ENCODE measurements at regions not wholly inside any gene's neighbourhood (a gene's known extent, or its start where the extent isn't known, plus 50 kb on each side); places are given as distances from the start of the nearest gene placed in this dataset.
"Not testable (repeated sequence)": the region's sequence is repeated elsewhere in the genome, so short reads cannot be mapped to it uniquely, and the experiment has no call there.

DNA sequence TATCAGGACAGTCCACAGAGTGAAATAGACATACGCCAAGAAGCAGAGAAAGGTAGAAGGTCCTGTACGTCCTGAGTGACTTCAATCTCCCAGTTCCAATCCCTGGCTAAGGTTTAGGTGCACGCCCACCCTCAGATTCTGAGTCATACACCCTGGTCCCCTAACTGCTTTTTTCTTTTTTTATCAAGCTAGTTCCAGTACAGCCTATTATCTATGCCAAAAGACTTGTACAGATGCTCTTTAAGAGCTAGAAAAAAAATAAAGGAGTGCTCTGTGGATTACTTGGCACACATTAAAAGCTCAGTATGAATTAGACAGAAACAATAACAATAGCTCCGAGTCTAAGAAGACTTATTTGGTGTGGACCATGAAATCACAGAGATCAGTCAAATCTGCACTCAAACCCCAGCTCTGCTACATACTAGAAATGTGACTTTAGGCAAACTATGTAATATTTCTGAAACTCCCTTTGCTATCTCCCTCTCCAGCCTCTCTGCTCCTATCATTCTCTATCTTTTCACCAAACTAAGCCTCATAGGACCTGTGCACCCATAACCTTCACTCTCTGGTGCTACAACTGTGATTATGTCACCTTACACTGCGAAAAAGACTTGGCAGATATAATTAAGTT, 168.8 kb upstream of the KCTD7 start:
- not testable (repeated sequence) for DNase-seq

DNA sequence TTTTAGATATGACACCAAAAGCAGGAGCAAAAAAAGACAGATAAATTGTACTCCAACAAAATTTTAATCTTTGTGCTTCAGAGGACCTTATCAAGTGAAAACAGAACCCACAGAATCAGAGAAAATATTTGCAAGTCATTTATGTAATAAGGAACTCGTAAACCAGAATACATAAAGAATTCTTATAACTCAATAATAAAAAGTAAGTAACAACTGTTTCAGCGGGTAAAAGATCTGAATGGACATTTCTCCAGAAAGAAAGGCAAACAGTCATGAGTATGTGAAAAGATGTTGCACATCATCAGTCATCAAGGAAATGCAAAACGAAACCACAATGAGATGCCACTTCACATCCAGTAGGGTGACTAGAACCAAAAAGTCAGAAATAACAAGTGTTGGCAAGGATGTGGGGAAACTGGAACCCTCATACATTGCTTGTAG, 167.7 kb upstream of the KCTD7 start:
- no peak for DNase-seq

DNA sequence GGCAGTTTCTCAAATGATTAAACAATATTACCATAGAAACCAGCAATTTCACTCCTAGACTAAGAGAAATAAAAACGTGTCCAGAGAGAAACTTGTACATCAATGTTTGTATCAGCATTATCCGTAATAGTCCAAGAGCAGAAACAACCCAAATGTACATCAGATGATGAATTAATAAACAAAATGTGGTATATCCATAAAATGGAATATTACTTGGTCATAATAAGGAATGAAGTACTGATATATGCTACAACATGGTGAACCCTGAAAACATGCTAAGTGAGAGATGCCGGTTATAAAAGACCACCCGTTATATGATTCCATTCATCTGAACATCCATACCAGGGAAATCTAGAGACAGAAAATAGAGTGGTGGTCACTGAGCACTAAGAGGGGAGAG, 167.3 kb upstream of the KCTD7 start:
- DNase-seq: not testable (repeated sequence)

DNA sequence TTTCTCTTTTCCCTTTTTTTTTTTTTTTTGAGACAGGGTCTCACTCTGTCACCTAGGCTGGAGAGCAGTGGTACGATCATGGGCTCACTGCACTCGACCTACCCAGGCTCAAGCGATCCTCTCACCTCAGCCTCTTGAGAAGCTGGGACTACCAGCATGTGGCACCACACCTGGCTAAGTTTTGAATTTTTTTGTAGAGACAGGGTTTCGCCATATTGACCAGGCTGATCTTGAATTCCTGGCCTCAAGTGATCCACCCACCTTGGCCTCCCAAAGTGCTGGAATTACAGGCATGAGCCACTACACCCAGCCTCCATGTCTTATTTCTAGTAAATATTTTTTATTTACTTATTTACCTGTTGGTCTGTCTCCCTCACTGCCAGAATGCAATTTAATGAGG, 165.8 kb upstream of the KCTD7 start:
- DNase-seq: not testable (repeated sequence)

DNA sequence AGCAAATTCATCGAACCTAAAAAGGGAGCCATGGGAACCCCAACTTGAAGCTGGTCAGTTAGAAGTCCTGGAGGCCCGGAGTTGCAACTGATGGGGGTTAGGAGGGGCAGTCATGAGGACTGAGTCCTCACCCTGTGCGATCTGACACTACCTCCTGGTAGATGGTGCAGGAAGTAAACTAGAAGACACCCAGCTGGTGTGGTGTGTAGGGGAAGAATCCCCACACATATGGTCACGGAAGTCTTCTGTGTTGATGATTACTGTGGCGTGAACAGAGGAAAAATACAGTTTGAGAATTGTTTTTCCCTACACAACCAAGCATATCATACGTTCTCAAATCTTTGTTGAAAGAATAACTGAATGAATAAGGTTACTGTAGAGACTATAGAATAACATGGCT, 164.6 kb upstream of the KCTD7 start:
- no peak for DNase-seq

DNA sequence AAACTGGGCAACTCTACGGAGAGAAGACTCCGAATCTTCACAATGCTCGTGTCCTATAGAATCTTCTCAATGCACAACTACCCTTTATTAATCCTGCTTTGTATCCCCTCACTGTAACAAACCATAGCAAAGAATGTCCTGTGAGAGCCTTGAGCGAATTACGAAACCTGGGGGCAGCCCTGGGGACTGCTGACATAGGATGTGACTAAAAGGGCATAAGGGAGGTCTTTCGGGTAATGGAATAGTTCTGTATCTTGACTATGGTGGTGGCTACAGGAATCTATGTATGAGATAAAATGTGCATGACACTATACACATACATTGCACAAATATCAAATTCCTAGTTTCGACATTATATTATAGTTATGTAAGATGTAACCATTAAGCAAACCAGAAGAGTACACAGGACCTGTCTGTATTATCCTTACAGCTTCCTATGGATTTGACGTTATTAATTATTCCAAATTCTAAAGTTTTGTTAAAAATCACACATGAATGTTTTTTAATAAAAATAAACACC, 162.5 kb upstream of the KCTD7 start:
- no peak for DNase-seq

DNA sequence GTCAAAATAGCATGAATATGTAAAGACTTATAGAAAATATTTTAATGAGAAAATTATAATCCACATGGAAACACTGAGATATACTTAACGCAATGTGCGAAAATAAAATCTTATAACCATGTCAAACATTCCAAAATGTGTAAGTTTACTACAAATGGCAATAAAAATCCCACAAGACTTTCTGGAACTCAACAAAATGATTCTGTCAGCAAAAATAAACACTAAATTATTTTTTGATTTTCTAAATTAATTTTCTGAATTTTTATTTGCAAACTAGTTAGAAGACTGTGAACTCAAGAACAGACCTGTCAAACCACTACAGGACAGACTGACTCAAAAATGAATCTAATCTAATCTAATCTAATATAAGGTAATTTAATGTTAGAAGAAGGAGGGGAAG, 160.8 kb upstream of the KCTD7 start:
- no peak for DNase-seq

DNA sequence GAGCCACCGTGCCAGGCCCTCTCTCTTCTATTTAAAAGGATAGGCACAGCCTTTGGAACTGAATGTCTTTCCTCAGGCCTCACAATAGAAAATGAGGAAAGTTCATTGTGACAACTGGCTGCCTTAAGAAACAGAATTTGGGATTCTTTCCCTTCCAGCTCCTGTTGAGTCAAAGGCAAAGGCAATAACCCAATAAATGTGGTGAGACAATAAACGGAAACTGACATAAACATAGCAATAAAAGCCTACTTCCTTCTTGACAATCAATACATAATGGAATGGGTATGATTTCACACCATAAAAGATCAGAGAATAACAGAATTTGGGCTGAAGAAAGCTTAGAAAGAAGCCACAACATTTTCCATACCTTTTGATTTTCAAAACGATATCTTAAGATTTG, 155.6 kb upstream of the KCTD7 start:
- DNase-seq: not testable (repeated sequence)

DNA sequence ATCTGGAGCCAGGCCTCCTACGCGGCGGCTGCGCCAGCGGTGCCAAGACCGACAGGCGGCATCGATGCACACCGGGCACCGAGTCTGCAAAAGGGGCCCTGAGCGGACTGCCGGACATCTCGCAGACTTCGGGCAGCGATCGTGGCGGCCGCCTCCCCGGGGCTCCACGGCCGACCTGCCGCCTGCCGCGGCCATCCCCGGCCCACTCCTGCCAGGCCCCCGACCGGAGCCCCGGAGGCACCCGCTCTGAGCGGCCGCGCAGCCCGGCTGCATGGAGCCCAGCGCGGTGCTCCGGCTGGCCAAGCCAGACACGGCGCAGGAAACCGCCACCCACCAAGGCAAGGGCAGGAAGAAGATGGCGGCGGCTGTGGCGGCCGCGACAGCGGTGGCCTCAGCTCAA, 154.2 kb upstream of the KCTD7 start:
- DNase-seq: no peak

DNA sequence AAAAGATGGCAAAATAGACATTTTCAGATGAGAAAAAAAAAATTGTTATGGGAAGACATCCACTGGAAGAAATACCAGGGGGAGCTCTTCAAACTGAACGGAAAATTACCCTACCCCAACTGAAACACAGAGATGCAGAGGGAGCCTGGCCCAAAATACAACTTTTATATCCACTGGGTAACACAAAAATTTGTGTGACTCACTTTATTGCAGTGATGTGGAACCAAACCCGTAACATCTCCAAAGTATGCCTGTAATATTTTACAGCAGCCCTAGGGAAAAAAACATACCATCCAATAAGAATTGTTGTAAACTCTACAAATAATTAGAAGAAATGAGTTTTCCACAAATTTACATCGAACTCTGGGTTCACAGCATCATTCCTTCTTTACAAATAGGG, 152.6 kb upstream of the KCTD7 start:
- not testable (repeated sequence) for DNase-seq

DNA sequence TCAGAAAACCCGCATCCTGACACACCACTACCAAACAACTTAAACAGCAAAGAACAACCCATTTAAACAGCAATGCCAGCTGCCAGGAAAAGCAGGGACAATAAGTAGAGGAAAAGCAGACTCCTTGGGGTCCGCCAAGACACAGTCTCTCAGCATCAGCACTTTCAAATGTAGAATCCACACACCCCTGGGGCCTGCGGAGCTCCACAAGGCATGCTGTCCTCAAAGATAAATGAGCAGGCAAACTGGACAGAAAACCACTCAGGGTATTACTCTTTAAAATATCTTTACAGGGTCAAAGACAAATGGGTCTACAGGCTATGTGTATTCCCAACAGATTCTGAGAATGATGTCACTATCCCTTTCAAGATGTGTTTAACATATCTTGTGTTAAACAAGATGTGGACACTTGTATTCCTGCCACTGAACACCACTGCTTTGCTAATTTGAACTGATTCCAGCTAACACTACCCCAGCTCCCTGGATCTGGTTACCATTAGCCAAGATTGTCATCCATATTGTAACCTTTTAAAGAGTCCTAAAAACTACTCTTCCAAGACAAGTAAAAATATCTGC, 150.8 kb upstream of the KCTD7 start:
- not testable (repeated sequence) for DNase-seq

DNA sequence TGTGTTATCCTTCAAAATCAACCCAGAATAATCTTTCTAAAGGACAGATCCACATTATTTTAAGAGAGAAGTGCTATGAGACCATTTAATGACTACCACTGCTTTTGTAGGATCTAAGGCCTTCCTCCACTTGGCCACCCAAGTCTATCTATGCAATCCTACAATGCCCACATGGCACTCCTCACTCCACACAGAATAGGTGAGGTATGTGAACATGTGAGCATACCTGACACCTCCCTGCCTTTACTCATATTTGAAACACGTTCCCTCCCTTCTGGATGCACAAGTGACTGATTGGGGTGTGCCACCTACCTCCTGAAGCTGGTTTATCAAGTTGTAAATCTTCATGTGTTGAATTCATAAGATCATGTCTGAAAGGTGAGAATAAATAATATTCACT, 147.5 kb upstream of the KCTD7 start:
- DNase-seq: not testable (repeated sequence)

DNA sequence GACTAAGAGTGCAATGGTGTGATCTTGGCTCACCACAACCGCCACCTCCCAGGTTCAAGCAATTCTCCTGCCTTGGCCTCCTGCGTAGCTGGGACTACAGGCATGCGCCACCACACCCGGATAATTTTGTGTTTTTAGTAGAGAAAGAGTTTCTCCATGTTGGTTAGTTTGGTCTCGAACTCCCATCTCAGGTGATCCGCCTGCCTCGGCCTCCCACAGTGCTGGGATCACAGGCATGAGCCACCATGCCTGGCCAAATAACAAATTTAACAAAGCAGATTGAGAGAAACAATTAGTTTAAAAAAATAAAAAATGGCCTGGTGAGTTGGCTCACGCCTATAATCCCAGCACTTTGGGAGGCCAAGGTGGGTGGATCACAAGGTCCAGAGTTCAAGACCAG, 139.6 kb upstream of the KCTD7 start:
- DNase-seq: not testable (repeated sequence)

DNA sequence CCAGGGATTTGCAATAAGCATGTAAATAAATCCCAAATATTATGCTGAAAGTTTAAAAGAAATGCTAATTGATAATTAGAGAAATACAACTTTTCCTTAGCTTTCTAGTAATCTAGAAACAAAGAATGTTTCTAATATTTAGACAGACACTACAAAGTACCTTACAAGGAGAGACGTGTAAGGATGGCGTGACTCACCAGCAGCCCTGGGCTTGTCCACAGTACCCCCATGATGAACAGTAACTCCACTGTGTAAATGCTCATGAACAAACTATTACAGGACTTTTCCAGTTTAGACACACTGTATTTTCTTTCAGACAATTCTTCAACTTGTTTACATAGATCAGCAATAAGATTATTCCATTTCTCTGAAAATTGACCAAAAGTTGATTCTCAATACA, 138.9 kb upstream of the KCTD7 start:
- DNase-seq: not testable (repeated sequence)

DNA sequence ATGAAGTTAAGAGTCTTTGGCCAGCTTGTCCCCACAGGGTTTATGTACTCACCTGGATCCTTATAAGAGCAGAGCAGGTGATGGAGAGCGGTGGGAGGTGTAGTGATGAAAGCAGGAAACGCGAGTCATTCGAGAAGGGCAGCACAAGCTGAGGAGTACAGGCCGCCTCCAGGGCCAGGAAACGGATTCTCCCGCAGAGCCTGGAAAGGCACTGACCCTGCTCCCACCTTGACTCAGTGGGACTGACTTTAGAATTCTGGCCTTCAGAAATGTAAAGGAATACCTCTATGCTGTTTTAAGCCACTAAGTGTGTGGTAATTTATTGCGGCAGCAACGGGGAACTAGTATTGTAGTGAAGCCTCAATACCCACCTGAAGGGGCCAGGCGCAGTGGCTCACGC, 137.7 kb upstream of the KCTD7 start:
- DNase-seq: not testable (repeated sequence)

DNA sequence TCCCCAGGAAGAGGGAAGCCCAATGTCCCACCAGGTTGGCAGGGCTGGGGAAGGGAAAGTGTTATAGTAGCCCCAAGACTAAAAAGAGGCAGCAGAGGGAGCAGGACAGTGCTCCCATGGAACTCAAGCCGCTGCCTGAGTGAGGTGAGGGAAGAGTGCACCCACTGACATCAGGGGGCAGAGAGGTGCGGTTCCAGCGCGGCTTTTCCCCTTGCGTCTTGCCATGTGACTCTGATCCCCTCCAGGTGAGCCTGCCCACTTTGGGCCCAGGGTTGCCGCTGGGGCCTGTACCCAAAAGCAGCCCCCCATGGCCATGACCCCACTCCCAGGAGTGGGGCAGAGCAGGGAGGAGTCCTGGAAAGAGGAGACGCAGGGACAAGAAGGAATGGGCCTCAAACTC, 136.3 kb upstream of the KCTD7 start:
- not testable (repeated sequence) for DNase-seq

DNA sequence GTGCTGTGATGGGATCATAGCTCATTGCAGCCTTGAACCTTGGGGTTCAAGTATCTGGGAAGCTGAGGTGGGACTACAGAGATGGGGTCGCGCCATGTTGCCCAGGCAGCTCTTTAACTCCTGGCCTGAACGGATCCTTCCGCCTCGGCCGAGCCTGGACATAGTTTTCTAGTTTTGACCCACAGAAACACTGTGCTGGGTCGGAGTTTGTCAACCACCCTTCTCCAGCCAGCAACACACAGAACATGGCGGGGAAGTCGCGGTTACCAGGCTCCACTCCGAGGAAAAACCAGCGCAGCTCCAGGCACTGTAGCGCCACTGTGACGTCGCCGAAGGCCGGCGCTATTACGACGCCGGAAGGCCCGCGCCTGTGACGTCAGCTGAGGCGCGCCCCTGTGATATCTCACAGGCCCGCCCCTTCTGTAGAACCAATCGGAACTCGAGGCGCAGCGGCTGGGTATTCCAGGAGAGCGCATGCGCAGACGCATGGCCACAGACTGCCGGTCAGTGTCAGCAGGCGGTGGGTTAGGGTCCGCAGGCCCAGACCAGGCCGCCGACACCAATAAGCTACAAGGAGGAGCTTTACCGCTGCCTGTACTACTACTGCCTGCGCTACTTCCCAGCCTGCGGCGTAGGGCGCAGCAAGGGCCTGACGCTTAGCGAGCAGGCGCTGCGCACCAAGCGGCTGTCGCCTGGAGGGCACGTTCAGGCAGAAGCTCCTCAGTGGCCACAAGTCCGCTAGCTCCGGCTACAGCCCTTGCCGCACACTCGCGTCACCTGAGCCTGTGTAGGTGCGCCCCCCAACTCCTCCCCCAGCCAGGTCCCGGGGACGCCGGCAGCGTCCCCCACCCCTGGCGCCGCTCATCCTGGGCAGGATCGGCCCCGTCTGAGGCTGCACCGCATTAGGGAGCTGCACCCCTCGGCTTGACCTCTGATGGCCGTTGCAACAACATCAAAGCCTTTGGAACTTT, 135.2 kb upstream of the KCTD7 start:
- peak; percentile 97 for DNase-seq

DNA sequence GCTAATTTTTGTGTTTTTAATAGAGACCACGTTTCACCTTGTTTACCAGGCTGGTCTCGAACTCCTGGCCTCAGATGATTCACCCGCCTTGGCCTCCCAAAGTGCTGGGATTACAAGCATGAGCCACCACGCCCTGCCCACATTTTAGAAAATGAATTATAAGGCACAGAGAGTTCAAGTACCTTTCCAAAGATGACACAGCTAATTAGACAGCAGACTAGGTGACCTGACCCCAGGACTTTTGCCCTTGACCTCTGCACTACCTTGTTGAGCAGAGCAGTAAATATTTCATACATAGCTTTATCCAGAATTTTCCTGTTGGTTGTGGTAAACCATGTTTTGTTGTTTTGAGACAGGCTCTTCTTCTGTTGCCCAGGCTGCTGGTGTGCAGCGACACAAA, 131.3 kb upstream of the KCTD7 start:
- DNase-seq: no peak

DNA sequence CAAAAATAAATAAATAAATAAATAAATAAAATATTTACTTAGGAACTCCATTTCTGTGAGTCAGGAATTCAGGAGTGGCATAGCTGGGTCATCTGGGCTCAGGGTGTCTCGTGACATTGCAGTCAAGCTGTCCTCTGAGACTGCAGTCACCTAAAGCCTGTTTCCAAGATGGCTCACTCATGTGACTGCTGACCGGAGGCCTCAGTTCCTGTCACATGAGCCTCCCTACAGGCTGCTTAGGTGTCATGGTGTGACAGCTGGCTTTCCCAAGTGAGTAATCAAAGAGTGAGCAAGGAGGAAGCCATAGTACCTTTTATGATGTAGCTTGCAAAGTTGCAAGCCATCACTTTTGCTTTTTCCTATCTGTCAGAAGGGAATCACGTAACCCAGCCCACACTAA, 128.6 kb upstream of the KCTD7 start:
- DNase-seq: no peak

DNA sequence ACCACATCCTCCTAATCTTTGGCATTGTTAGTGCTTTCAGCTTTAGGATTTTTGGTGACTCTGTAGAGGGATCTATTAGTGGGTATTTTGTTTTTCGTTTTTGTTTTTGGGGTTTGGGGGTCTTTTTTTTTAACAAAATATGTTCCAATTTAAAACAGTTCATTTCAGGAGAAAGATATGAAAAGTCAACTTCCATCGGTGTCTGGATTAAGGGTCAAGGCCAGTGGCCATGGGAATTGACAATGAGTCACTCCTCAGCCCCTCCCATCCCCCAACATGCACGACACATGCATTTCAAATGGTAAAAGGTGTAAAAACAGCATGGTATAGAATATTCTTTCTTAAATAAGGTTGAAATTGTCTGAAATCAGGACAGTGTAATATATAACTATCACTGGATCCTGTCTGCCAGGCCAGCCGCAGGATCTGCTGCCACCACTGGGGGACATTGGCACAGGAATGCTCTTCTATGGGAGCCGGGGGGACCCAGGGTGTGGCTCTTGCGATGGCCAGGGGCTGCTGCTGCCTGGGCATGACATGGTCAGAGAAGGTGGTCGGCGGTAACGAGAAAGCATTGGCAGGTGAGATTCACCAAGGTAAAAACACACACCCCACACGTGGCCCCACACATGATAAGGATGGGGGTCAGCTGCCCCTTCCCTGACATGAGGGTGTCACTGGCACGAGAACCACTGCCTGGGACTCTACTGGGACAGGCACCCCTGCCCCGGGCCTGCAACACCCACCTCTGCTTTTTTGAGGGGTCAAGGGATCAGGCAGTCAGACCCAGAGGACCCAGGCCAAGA, 126.2 kb upstream of the KCTD7 start:
- DNase-seq: no peak

DNA sequence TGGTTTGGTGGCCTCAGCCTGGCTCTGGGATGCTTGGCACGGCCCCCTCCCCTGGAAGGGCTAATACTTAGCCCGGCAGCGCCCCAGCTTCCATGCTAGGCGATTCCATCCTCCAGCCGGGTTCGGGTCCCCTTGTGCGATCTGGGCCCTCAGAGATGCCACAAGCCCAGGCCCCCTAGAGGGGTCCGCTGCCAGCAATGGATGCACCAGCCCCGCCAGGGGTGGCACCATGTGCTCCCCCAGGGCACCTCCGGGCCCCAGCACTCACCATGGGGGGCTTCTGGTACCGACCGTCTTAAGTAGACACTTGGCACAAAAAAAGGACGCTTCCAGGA, 125.7 kb upstream of the KCTD7 start:
- no peak for DNase-seq

DNA sequence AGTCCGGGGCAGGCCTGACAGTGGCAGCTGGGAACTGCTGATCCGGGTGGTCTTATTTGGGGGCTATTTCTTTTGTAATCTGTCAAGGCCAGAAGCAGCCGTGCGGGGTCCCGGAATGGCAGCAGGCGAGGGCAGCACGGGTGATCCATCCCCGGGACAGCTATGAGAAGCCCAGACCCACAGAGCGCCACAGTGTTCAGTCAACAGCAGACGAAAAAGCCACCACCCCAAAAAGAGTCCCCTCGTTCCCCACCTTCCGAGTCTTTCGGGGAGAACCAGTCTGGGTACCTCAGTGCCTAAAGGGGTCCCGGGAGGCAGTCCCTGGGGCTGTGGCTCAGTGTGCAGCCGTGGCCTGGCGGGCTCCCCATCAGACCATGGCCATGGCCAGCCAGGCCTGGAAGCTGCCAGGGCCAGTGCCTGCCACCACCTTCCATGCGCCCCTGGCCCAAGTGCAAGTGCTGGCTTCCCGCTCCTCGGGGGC, 125.1 kb upstream of the KCTD7 start:
- DNase-seq: no peak

DNA sequence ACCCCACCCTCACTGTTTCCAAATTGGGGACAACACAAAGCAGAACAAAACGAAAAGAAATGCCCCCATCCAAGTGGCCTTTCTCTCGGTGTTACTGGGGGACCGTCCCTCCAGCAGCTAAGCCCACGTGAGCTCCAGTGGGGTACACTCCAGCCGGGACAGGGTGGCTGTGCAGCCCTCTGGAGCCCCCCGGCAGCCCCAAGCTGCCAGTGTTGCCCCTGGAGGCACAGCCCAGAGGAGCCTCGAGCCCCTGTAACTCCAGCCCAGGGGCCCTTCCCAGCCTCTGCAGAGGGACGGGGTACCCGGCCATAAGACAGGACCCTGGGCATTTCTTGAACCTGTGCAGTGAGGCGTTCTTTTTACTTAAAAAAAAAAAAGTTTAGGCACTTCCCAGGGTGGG, 124.5 kb upstream of the KCTD7 start:
- DNase-seq: no peak
